ENCODE measurements at regions not wholly inside any gene's neighbourhood (a gene's known extent, or its start where the extent isn't known, plus 50 kb on each side); places are given as distances from the start of the nearest gene placed in this dataset.

- CTCF ChIA-PET = no interaction called here
- DNase-seq (ENCODE audit: low read depth) = no peak
- no peak overlapping the region for H3K4me3 ChIP-seq (ENCODE audit: low read depth, low read length)
- TF ChIP-seq, protein P1, sequence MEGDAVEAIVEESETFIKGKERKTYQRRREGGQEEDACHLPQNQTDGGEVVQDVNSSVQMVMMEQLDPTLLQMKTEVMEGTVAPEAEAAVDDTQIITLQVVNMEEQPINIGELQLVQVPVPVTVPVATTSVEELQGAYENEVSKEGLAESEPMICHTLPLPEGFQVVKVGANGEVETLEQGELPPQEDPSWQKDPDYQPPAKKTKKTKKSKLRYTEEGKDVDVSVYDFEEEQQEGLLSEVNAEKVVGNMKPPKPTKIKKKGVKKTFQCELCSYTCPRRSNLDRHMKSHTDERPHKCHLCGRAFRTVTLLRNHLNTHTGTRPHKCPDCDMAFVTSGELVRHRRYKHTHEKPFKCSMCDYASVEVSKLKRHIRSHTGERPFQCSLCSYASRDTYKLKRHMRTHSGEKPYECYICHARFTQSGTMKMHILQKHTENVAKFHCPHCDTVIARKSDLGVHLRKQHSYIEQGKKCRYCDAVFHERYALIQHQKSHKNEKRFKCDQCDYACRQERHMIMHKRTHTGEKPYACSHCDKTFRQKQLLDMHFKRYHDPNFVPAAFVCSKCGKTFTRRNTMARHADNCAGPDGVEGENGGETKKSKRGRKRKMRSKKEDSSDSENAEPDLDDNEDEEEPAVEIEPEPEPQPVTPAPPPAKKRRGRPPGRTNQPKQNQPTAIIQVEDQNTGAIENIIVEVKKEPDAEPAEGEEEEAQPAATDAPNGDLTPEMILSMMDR (IDR thresholded peaks at IDR 0.05; ENCODE audit: insufficient read depth, low read depth, low read length) = no peak
- POLR2A ChIA-PET = no interaction called here
- H3K27me3 ChIP-seq (ENCODE audit: control insufficient read depth, insufficient read depth, low read length) = no peaks in the 10 kb centered on the region
- no peaks in the 10 kb centered on the region for H3K36me3 ChIP-seq (ENCODE audit: control insufficient read depth, insufficient read depth, low read length)
These were observed 1153.3 kb downstream of the SORCS1 start for GRCh38 chr10:106011250-106011649.

- TF ChIP-seq, protein P1 (IDR thresholded peaks at IDR 0.05; ENCODE audit: insufficient read depth, low read depth, low read length) = no peak
- CTCF ChIA-PET = no interaction called here
These were observed 1163.8 kb downstream of the SORCS1 start for GRCh38 chr10:106000721-106001120.

GRCh38 chr10:105993609-105994008, 1170.9 kb downstream of the SORCS1 start:
- H3K36me3 ChIP-seq (ENCODE audit: control insufficient read depth, insufficient read depth, low read length) = no peaks in the 10 kb centered on the region
- DNase-seq (ENCODE audit: low read depth) = no peak
- H3K4me3 ChIP-seq (ENCODE audit: low read depth, low read length) = no peak overlapping the region
- ChIA-PET POLR2A (no interaction called here), CTCF (interaction anchor here (1.1 kb wide), 1 partner anchor 10 kb away, joined by 3 read pairs; no protein-coding TSS in a partner anchor)
- H3K27me3 ChIP-seq (ENCODE audit: control insufficient read depth, insufficient read depth, low read length) = no peaks in the 10 kb centered on the region
- TF ChIP-seq, protein P1 (IDR thresholded peaks at IDR 0.05; ENCODE audit: insufficient read depth, low read depth, low read length) = no peak

More at GRCh38 chr10:106000721-106001120, 1163.8 kb downstream of the SORCS1 start:
- POLR2A ChIA-PET = no interaction called here
- H3K27me3 ChIP-seq (ENCODE audit: control insufficient read depth, insufficient read depth, low read length) = no peaks in the 10 kb centered on the region
- H3K4me3 ChIP-seq (ENCODE audit: low read depth, low read length) = no peak overlapping the region
- H3K36me3 ChIP-seq (ENCODE audit: control insufficient read depth, insufficient read depth, low read length) = no peaks in the 10 kb centered on the region
- DNase-seq (ENCODE audit: low read depth) = no peak

DNA sequence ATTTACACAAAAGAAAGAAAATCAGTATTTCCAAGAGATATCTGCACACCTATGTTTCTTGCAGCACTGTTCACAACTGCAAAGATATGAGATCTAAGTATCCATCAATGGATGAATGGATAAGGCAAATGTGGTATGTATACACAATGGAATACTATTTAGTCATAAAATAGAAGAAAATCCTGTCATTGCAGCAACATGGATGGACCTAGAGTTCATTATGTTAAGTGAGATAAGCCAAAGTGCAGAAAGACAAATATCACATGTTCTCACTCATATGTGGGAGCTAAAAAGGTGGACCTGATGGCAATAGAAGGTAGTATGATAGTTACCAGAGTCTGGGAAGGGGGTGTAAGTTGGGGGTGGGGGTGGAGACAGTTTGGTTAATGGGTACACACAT, 1171.6 kb downstream of the SORCS1 start:
- ChIA-PET POLR2A (no interaction called here), CTCF (interaction anchor here (1.1 kb wide), 1 partner anchor 9 kb away, joined by 3 read pairs; no protein-coding TSS in a partner anchor)
- Histone ChIP-seq H3K27me3 (ENCODE audit: control insufficient read depth, insufficient read depth, low read length) (no peaks in the 10 kb centered on the region), H3K4me3 (ENCODE audit: low read depth, low read length) (no peak overlapping the region), H3K36me3 (ENCODE audit: control insufficient read depth, insufficient read depth, low read length) (no peaks in the 10 kb centered on the region)
- TF ChIP-seq, protein P1 (IDR thresholded peaks at IDR 0.05; ENCODE audit: insufficient read depth, low read depth, low read length) = no peak
- DNase-seq (ENCODE audit: low read depth) = no peak

DNA sequence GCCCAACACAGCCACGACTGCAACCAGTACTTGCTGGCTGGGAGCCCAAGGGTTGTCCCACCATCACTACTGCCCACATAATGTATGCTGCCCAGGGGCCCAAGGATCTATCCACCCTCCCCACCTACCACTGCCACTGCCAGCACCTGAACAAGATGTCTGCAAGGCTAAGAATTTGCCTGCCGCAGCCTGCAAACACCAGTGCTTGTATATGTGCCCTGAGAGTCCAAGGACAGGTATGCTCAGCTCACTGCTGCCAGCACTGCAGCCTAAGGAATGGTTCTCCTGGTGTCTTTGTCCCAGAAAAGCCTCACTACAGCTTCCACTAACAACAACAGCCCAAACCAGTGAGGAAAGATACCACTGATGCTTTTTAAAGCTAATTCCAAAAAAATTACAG, 1174.0 kb downstream of the SORCS1 start:
- ChIA-PET CTCF (no interaction called here), POLR2A (no interaction called here)
- no peaks in the 10 kb centered on the region for H3K27me3 ChIP-seq (ENCODE audit: control insufficient read depth, insufficient read depth, low read length)
- TF ChIP-seq, protein P1 (IDR thresholded peaks at IDR 0.05; ENCODE audit: insufficient read depth, low read depth, low read length) = no peak
- H3K36me3 ChIP-seq (ENCODE audit: control insufficient read depth, insufficient read depth, low read length) = no peaks in the 10 kb centered on the region
- H3K4me3 ChIP-seq (ENCODE audit: low read depth, low read length) = no peak overlapping the region
- DNase-seq (ENCODE audit: low read depth) = no peak
